Activated B cell treated with CpG ODN at 0.5 μM for 24 hours (primary cell): ENCODE measurements at regions not wholly inside any gene's neighbourhood (a gene's known extent, or its start where the extent isn't known, plus 50 kb on each side); places are given as distances from the start of the nearest gene placed in this dataset.

ENCODE experiments used
- ATAC-seq: fragments of 200-7000 bp; cut with Tn5 transposase; one replicate; pipeline ENCODE4 v1.10.0; 2021; ENCODE audit warnings: low read depth, mild to moderate bottlenecking, moderate library complexity
- CTCF ChIA-PET: fragments of 350-600 bp; sonication (Branson Sonifier 250); formaldehyde crosslinking; loops from one replicate; lab custom pipeline; 2021; ENCODE audit warnings: antibody characterized with exemption; lab: Charles Lee
- POLR2A ChIA-PET: fragments of 350-600 bp; sonication (Branson Sonifier 250); formaldehyde crosslinking; loops from one replicate; lab custom pipeline; 2021; ENCODE audit warnings: antibody characterized with exemption; lab: Charles Lee
- DNase-seq: peaks from one replicate; pipeline ENCODE4 v3.0.0; 2022
- H3K27ac Mint-ChIP-seq: one replicate; pipeline ENCODE4 v1.8.0; 2020; ENCODE audit warnings: mixed read lengths
- H3K27me3 Mint-ChIP-seq: one replicate; pipeline ENCODE4 v1.8.0; 2021; ENCODE audit warnings: mixed read lengths
- H3K36me3 Mint-ChIP-seq: one replicate; pipeline ENCODE4 v1.8.0; 2021; ENCODE audit warnings: low read depth, mixed read lengths
- H3K4me1 Mint-ChIP-seq: one replicate; pipeline ENCODE4 v1.8.0; 2021; ENCODE audit warnings: mixed read lengths
- H3K4me3 Mint-ChIP-seq: one replicate; pipeline ENCODE4 v1.8.0; 2020; ENCODE audit warnings: mild to moderate bottlenecking, mixed read lengths
- H3K9me3 Mint-ChIP-seq: one replicate; pipeline ENCODE4 v1.8.0; 2020; ENCODE audit warnings: mixed read lengths
- intact Hi-C: fragments of 100-400 bp; cut with micrococcal nuclease; formaldehyde crosslinking; loops from one replicate; pipeline ENCODE4 v1.15.1; 2024
- TF ChIP-seq, protein P1 (sequence below): fragments of 200-600 bp; IDR thresholded peaks from one replicate; pipeline ENCODE4 v1.8.0; 2022; ENCODE audit warnings: antibody characterized with exemption, mild to moderate bottlenecking

- POLR2A ChIA-PET: no interaction called here
- no peaks in the 10 kb centered on the region for H3K9me3 Mint-ChIP-seq
- H3K36me3 Mint-ChIP-seq: no peaks in the 10 kb centered on the region
- H3K4me3 Mint-ChIP-seq: no peak overlapping the region
- DNase-seq (no peak), ATAC-seq (no peak)
- peaks cover 10% of the 10 kb centered on the region for H3K27me3 Mint-ChIP-seq
- TF ChIP-seq, protein P1, sequence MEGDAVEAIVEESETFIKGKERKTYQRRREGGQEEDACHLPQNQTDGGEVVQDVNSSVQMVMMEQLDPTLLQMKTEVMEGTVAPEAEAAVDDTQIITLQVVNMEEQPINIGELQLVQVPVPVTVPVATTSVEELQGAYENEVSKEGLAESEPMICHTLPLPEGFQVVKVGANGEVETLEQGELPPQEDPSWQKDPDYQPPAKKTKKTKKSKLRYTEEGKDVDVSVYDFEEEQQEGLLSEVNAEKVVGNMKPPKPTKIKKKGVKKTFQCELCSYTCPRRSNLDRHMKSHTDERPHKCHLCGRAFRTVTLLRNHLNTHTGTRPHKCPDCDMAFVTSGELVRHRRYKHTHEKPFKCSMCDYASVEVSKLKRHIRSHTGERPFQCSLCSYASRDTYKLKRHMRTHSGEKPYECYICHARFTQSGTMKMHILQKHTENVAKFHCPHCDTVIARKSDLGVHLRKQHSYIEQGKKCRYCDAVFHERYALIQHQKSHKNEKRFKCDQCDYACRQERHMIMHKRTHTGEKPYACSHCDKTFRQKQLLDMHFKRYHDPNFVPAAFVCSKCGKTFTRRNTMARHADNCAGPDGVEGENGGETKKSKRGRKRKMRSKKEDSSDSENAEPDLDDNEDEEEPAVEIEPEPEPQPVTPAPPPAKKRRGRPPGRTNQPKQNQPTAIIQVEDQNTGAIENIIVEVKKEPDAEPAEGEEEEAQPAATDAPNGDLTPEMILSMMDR: no peak
- no peak overlapping the region for H3K27ac Mint-ChIP-seq
- CTCF ChIA-PET: no interaction called here
- intact Hi-C loops: no loop called here
- no peaks in the 10 kb centered on the region for H3K4me1 Mint-ChIP-seq
These were observed 213.2 kb upstream of the RHOBTB1 start for GRCh38 chr10:61157182-61157581.

- ChIA-PET POLR2A (no interaction called here), CTCF (interaction anchor here (1.7 kb wide), 1 partner anchor 13 kb away, joined by 5 read pairs; no protein-coding TSS in a partner anchor)
- DNase-seq (no peak), ATAC-seq (no peak)
- Mint-ChIP-seq H3K4me1 (no peaks in the 10 kb centered on the region), H3K27me3 (peaks cover 12% of the 10 kb centered on the region), H3K27ac (no peak overlapping the region), H3K9me3 (no peaks in the 10 kb centered on the region), H3K36me3 (no peaks in the 10 kb centered on the region), H3K4me3 (no peak overlapping the region)
- intact Hi-C loops: no loop called here
- TF ChIP-seq, protein P1: no peak
These were observed 209.8 kb upstream of the RHOBTB1 start for GRCh38 chr10:61153771-61154170.

GRCh38 chr10:61151059-61151458 lies 207.1 kb upstream of the RHOBTB1 start:
- no peak overlapping the region for H3K27ac Mint-ChIP-seq
- peaks cover 18% of the 10 kb centered on the region for H3K27me3 Mint-ChIP-seq
- H3K4me1 Mint-ChIP-seq: no peaks in the 10 kb centered on the region
- H3K4me3 Mint-ChIP-seq: no peak overlapping the region
- H3K9me3 Mint-ChIP-seq: no peaks in the 10 kb centered on the region
- no peaks in the 10 kb centered on the region for H3K36me3 Mint-ChIP-seq
- ATAC-seq: no peak
- ChIA-PET CTCF (no interaction called here), POLR2A (no interaction called here)
- intact Hi-C loops: no loop called here
- DNase-seq: no peak
- TF ChIP-seq, protein P1: no peak

DNA sequence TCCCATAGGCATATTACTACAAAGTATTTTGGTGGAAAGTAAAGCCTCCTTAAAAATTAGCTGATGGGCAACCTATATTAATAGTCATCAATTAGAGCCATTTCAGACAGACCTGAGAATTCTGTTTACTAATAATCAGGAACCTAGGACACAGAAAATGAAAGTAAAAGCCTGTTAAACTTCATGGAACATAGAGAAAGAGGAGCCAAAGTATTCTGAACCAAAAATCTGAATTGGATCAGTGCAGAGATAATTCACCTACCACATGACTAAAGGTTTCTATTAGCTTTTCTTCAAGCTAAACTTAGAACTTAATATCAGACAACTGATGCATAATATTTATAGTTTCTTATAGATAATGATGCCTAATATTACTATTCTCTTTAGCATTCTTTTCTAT lies 204.5 kb upstream of the RHOBTB1 start:
- H3K36me3 Mint-ChIP-seq: no peaks in the 10 kb centered on the region
- H3K9me3 Mint-ChIP-seq: no peaks in the 10 kb centered on the region
- no peak overlapping the region for H3K4me3 Mint-ChIP-seq
- H3K27ac Mint-ChIP-seq: no peak overlapping the region
- POLR2A ChIA-PET: no interaction called here
- H3K4me1 Mint-ChIP-seq: no peaks in the 10 kb centered on the region
- DNase-seq (no peak), ATAC-seq (no peak)
- CTCF ChIA-PET: interaction anchor here (1.8 kb wide), 1 partner anchor 8 kb away, joined by 15 read pairs; no protein-coding TSS in a partner anchor
- intact Hi-C loops: no loop called here
- peaks cover 10% of the 10 kb centered on the region for H3K27me3 Mint-ChIP-seq
- TF ChIP-seq, protein P1: no peak

DNA sequence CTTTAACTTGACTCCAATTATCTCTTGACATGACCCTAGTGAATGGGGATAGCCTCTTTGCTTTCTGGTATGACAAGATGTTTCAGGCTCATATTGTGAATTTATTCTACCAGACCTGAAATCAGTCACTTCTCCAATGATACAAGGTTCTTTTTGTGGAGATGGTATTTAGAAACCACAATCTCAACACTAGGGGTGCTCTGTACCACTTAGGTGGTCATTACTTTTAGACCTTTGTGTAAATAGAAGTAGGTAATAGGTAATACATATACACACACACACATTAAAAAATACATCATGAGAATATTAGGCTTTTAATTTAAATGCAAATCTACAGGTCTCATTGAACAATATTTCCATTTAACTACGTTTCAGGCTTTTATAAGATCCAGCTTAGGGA lies 199.0 kb upstream of the RHOBTB1 start:
- Mint-ChIP-seq H3K4me3 (no peak overlapping the region), H3K27me3 (peaks cover 9% of the 10 kb centered on the region), H3K9me3 (no peaks in the 10 kb centered on the region), H3K27ac (no peak overlapping the region), H3K36me3 (no peaks in the 10 kb centered on the region), H3K4me1 (peaks cover 2% of the 10 kb centered on the region)
- ATAC-seq (no peak), DNase-seq (no peak)
- ChIA-PET POLR2A (no interaction called here), CTCF (interaction anchor here (3.3 kb wide), 1 partner anchor 591 kb away, joined by 30 read pairs; no protein-coding TSS in a partner anchor)
- TF ChIP-seq, protein P1: no peak
- intact Hi-C loops: loop anchor here (5.0 kb wide), 2 partner anchors 116 to 1279 kb away; no protein-coding TSS in a partner anchor
